EL (cell line): ENCODE measurements at regions not wholly inside any gene's neighbourhood (a gene's known extent, or its start where the extent isn't known, plus 50 kb on each side); places are given as distances from the start of the nearest gene placed in this dataset.
"Not testable (repeated sequence)": the region's sequence is repeated elsewhere in the genome, so short reads cannot be mapped to it uniquely, and the experiment has no call there.

Experiments
- DNase-seq: peaks from one replicate; pipeline ENCODE4 v3.0.0-alpha.2; 2016

DNA sequence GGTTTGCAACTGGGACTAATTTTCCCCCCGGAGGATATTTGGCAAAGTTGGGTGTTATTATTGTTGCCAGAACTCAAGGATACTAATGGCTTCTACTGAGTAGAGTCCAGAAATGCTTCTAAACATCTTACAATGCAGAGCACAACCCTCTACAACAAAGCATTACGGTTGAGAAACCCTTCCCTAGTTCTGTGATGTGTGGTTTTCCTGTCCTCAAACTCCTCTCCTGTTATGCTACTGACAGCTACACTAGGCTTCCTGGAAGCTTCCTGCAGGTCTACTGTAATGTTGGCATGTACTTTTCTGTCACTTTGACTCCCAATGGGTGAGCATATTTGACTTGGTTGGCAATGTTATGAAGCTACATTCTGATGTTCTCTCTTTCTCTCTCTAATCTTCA, 1656.9 kb downstream of the MRPL39 start:
- no peak for DNase-seq

DNA sequence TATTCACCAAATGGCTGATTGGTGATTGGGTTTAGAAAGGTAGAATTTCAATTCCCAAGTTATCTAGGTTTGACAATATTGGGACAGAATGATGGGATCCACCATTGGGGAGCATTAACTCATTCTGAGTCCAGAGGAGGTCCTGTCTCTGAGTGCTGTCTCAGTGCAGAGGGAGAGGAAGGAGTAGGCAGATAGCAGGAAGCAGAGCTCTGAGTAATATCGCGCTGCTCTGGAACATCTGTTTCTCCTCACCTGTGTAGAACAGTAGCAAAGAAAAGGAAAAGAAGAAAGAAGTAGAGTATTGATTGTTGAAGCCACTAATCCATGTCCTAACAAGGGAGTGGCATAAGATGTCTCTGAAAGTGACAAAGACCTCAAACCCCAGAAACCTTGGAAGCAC, 1657.8 kb downstream of the MRPL39 start:
- no peak for DNase-seq

DNA sequence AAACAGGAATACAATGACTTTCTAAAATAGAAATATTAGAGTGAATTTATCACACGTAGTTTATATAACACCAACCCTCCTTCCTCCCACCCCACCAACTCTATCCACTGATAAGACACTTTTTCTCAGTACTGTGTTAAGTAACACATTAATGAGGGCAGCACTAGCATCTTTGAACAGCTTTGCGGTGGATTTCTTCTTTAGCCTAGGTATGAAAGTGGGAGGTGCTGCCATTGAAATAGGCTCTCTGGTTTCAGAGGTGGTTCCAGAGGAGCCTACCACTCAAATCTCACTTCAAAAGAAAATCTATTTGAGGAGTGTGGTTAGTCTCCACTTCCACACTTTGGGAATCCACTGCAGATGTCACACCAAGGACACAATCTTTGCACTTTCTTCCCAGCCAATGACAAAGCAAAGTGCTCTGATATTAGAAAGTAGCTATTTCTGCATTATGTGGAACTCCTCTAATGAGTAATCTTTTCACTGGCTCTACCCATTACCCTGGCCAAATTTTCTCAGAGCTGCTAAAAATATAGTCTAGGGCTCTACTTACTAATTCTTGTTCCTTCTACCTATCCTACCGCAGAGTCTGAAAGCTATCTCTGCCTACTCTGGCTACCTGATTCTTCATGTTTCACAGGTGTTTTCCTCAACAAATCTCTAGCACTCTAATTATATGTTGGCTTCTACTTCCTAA, 1667.8 kb downstream of the MRPL39 start:
- DNase-seq: no peak

DNA sequence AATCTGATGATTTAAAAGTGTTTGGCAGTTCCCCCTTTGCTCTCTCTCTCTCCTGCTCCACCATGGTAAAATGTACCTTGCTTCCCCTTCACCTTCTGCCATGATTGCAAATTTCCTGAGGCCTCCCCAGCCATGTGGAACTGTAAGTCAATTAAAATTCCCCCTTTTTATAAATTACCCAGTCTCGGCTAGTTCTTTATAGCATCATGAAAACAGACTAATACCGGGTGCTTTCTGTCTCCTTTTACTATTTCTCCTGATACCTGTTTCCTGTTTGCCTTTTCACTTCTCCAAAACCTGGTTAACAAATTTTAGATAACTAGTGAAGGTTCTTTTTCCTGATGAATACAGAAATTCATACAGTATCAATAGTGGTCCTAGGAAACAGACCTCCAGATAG, 1670.3 kb downstream of the MRPL39 start:
- DNase-seq: no peak

DNA sequence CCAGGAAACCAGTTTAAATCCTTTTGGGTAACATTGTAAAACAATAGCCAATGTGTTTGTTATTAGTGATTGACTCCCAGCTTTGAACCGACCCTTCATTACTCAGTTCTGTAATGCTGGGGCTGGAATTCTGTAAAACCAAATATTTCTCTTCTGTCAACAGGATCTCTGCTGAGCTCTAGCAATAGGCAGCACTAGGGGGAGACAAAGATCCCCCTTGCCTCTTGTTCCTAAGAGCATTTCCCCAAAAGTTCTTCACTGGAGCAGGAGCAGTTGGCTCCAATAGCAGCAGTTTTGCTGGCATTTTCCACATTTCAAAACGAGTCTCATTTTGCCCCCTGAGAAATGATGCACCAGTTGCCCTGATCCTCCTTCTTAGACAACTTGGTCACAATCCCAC, 1671.1 kb downstream of the MRPL39 start:
- no peak for DNase-seq

DNA sequence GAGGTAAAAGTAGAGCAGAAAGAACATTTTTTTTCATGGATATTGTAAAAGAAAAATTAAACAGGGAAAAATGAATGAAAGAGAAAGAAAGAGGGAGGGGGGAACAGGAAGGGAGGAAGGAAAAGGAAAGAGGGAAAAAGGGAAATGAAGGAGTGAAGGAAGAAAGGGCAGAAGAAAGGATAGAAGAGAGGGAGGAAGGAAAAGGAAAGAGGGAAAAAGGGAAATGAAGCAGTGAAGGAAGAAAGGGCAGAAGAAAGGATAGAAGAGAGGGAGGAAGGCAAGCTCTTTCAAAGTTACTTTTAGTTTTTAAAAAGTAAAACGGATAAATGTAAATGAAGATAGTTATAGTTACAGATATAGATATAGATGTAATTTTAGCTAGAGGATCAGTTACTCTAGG, 1676.7 kb downstream of the MRPL39 start:
- no peak for DNase-seq

DNA sequence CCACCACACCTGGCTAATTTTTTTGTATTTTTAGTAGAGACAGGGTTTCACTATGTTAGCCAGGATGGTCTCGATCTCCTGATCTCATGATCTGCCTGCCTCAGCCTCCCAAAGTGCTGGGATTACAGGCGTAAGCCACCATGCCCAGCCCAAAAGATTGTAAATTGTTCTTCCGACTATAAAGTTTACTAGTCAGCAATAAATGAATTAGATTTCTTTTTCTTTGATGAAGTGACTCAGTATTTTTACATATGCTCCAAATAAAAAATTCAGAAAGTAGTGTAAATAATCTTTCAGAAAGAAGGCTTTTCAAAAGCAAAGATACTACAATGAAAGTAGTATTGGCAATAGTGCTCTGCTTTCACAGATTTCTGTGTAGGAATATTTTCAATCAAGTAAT, 1680.9 kb downstream of the MRPL39 start:
- DNase-seq: not testable (repeated sequence)

DNA sequence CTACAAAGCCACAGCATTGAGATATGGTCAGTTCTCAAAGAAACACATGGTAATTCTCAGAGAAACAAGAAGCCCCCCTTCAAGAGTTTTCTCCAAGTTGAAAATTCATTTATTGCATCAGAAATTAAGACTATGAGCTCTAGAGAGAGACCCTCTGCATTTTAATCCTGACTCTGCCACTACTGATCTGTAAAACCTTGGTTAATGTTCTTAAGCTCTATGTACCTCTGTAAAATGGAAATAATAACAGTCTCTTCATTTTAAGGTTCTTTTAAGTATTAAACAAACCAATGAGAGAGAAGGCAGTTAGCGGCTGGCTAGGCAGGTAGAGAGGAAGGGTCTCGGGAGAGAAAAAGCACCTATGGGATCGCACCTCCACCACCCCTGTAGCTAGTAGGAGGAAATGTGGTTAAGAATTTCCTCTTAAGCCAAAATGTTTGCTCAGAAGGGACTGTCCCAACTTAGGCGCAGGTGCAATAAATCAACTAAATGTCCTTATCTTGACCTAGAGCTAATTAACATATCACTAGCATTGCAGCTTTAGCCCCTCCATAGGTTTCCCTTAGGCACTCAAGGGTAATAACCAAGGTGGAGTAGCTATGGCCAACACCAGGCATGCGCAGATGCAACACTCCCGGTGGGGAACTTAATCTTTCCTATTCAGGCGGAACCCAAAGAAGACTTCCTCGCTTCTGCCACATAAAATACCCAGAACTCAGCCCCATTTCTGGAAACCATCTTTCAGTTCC, 1685.4 kb downstream of the MRPL39 start:
- DNase-seq: no peak

DNA sequence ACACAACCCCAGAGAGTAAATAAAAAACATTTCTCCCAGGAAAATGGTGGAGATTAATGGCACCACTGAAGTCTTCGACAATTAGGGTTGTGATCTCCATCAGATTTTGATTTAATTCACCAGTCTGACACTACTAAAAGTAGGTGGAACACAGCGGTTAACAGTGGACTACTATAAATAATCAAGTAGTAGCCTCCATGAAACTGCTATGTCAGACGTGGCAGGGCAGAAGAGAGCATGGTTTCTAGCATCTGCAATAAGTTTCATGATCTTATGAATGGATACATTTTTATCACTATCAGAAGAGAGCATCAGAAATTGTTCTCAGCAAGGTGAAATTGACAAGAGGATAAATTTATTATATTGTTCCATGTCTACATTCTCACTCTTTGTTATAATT, 1706.6 kb downstream of the MRPL39 start:
- DNase-seq: no peak

DNA sequence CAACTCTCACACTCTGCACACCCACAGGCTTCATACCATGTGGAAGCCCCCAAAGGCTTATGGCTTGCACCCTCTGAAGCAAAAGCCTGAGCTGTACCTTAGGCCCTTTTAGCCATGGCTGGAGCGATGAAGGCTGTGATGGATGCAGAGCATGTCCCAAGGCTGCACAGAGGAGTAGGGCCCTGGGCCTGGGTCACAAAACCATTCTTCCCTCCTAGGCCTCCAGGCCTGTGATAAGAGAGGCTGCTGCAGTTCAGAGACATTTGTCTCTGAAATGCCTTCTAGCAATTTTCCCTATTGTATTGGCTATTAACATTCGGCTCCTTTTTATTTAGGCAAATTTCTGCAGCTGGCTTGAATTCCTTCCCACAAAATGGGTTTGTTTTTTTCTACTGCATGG, 1707.7 kb downstream of the MRPL39 start:
- DNase-seq: no peak

DNA sequence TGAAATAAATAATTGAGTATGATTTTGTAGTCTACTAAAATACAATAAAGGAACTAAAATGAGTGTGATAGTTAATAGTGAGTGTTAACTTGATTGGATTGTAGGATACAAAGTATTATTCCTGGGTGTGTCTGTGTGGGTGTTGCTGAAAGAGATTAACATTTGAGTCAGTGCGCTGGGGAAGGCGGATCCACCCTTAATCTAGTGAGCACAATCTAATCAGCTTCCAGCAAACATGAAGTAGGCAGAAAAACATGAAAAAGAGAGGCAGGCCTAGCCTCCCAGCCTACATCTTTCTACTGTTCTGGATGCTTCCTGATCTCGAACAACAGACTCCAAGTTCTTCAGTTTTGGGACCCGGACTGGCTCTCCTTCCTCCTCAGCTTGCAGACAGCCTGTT, 1716.6 kb downstream of the MRPL39 start:
- DNase-seq: no peak

DNA sequence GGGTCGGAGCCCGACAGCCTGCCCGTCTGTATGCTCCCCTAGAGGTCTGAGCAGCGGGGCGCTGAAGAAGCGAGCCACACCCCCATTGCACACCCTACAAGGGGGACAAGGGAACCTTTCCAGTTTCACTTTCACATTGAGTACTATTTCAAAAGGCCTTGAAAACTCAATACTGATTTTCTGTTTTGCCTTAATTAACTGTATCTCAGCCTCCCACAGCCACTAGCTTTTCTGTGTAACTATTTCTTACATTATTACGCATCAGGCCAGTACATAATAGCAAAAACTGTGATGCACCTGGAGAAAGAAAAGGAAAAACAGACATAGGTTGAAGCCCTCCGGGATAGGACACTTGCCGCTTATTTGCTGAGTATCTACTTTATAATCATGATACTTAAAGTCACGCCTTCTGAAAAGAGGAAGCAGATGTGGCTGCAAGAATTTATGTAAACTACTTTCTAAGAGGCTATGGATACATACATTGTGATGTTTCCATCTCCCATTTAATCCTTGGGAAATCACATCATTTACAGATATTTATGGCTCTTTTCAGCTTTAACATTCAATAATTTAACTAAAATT, 1719.5 kb downstream of the MRPL39 start:
- no peak for DNase-seq

DNA sequence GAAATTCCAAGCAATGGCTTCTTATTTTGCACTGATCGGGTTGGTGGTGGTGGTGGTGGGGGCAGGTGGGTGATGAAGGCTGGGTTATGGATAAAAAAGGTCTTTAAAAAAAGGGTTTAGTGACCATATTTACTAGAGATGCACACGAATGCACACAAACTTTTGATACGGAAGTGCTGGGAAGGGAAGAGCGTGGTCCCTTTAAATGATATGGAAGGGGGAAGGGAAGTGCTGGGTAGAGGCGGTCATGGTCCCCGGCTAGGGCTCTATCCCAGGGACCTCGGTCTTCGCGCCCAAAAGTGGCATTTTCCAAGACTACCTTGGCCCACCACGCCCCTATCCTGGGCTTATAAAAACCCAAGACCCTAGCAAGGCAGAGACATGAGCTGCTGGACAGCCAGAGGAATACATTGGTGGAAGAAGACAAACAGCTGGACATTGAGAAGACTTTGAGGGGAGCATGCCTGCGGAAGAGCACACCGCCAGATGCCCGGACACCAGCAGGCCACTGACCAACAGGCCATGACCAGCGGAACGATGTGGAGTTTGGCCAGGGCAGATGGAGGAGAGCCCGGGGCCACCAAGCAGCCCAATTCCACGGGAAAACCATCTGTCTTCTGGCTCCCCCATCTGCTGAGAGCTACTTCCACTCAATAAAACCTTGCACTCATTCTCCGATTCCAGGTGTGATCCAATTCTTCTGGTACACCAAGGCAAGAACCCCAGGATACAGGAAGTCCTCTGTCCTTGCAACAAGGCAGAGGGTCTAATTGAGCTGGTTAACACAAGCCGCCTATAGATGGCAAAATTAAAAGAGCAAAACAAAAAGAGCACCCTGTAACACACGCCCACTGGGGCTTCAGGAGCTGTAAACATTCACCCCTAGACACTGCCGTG, 1720.2 kb downstream of the MRPL39 start:
- no peak for DNase-seq

DNA sequence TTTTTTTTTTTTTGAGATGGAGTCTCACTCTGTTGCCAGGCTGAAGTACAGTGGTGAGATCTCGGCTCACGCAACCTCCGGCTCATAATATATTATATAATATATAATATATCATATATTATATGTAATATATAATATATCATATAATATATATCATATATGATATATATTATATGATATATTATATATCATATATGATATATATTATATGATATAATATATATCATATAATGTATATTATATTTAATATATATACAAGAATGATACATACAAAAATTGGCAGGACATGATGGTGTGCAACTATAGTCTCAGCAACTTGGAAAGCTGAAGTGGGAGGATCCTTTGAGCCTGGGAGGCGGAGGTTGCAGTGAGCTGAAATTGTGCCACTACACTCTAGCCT, 1725.5 kb downstream of the MRPL39 start:
- DNase-seq: no peak

DNA sequence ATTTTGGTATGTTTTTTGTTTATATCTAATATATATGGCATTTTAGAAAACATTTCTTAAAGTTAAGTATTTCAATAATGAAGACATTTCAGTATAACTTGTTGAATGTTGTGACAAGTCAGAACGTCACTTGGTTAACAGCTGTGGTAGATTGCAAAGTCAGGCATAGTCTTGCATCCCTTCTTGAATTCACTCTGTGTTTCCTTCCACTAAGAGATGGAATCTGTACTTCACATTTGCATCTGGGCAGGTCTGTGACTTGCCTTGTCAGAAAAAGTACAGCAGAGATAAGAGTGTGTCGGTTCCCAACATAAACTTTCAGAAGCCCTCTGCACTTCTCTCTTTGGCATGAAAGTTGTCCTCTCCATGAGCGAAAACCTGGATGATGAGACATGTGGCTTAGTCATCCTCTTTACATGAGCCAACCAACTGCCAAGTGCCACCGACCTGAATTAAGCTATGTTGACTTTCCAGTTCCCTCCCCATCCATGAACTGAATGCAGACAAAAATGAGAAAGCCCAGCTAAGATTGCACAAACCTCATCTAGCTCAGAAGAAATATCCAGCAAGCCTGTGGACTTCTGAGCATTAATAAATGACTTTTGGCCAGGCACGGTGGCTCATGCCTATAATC, 1730.2 kb downstream of the MRPL39 start:
- no peak for DNase-seq

DNA sequence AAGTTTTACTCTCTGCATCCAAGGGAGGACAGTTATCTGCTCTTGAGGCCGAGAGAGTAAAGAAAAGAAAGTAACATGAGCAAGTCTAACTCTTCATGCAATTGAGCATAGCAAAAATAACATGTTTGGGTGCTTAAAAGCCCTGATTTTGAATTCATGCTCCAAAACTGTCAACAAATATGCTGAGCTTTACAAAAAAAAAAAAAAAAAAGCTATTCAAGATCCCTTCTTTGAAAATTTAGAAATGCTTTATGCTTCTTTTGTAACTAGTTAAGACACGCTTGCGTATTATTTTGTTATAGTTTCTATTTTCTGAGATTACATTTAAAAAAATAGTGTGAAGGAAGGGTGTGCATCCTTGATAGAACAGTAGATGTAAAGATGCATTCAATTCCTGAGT, 1733.0 kb downstream of the MRPL39 start:
- no peak for DNase-seq

DNA sequence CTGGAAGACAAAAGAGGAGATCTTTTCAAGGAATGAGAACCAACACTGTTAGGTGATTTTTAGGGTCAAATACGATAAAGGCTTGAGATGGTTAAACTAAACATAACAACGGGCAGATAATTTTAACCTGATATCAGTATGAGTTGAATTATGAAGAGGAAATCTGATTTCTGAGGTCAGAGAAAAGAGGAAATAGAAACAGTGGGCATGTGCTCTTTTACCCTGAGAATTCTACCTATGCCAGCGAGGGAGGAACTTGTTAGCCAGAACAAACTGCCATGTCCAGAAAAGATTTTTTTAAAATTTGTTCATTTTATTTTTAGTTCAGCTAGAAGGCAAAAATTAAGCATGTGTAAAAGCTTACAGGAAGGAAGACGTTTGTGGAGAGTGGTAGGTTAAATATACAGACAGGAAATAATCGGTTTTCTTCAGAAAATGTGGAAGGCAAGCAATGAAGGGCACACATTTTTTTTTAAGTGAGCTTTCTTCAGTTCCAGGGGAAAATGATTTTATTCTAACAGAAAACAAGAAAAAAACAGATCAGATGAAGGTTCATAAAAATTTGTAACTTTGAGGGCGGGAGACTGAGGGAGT, 1745.3 kb downstream of the MRPL39 start:
- DNase-seq: no peak

DNA sequence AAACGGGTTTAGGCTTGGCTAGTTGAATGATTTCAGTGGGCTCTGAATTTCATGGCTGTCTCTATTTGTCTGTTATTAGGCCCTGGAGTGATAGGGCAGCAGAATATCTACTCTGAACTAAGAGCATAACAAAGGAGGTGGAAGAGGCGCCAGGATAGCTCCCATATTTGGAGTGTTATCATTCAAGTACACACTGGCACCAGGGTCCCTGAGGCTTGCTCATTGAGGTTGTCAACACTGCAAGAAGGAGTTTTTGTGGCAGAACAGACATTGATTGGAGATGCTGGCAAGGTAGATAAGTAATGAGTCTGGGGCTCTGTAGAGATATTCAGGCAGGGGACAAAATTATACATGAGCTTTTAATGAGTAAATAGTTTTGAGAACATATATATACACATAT, 1748.4 kb downstream of the MRPL39 start:
- DNase-seq: no peak

DNA sequence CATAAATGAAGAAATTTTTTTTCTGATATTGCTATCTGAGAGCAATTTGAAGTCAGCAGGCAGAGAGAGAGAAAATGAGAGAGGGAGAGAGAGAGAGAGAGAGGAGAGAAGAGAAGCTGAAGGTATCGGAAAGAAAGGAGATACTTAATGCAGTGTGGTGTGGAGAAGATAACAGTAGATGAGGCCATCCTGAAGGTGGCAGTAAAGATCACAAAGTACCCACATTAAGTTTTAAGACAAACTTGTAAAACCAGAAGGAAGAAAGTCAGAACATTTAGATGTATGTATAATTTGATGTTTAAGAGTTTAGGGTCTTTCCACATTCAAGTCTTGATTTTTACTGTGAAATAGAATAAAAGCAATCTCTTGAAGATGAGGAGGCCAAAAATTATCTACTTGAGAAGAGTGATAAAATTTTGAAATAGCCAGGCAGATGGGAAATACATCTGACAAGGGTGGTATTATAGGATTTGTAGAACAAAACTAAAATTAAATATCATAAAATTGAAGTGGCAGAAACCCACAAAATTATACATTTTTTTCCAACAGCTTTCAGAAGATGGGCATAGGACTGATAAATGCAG, 1753.4 kb downstream of the MRPL39 start:
- DNase-seq: no peak

DNA sequence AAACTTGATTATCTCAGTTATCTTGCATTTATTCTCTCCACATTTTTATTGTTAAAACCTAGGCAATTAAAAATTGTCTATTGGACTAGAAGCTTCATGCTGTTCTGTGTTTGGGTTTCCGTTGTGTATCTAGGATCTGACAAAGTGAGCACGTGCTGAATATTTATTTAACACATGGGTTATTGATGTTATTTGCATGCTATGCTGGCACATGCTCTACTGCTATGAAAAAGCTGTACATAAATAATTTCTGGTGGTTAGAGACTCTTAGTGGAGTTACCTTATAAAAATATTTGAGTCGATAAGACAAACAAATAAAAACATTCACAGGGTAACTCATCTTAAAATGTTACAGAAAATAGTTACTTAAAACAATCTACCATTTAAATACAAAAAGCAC, 1769.7 kb downstream of the MRPL39 start:
- DNase-seq: no peak

DNA sequence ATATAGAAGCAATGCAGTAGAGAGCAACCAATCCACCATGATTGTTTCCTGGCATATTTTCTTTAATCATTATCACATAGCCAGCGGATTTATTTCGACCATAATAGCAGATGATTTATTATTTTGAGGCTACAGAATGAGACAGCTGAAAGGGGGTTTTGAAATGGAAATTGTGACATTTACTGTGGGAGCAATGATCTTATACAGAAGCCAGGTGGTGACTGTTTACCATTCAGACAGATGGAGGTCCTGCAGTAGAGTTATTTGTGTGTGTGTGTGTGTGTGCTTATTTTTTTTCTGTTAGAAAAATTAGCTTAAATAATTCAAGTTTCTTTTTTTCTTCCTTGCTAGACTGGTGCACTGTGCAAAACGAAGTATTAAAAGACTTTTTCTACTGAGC, 1784.5 kb downstream of the MRPL39 start:
- DNase-seq: no peak

DNA sequence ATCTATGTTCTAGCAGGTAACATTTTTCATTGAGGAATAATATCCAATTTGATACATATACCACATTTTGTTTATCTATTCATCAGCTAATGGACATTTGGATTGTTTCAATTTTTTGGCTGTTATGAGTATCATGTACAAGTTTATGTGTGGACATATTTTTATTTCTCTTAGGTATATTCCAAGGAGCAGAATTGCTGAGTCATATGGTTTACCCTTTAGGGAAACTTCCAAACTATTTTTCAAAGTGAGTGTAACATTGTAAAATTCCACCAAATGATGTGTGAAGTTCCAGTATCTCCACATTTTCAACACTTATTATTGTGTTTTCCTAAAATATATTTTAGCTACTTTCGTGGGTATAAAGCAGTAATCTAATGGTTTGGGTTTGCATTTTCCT, 1789.9 kb downstream of the MRPL39 start:
- no peak for DNase-seq
